Right lobe of liver (tissue), 4 donors: ENCODE measurements at regions not wholly inside any gene's neighbourhood (a gene's known extent, or its start where the extent isn't known, plus 50 kb on each side); places are given as distances from the start of the nearest gene placed in this dataset.

ENCODE experiments used
- CTCF ChIP-seq, 4 donors: fragments of 200-600 bp in 3 of 4; fragments of 450-650 bp in 1 of 4; IDR thresholded peaks; one replicate each; pipeline versions ENCODE4 v1.5.1 to v1.8.0; 2016 to 2022; ENCODE audit warnings: antibody characterized with exemption in 4 of 4, mild to moderate bottlenecking in 2 of 4
- POLR2A ChIP-seq: fragments of 450-650 bp; IDR thresholded peaks from one replicate; pipeline ENCODE4 v1.6.1; 2017; ENCODE audit warnings: antibody characterized with exemption, mild to moderate bottlenecking
- donor health status: DM: no; HTN: no; CAD: no.
- donor health status: DM: no; HTN: no; CAD: no.
- donor health status: DM: no; HTN: yes; CAD: no.

GRCh38 chr17:72393553-72393952, 272.7 kb downstream of the SOX9 start:
- no peak for TF ChIP-seq POLR2A
- TF ChIP-seq CTCF (IDR thresholded peaks at IDR 0.05) = no peak
